ENCODE measurements at regions not wholly inside any gene's neighbourhood (a gene's known extent, or its start where the extent isn't known, plus 50 kb on each side); places are given as distances from the start of the nearest gene placed in this dataset.

- TF ChIP-seq, protein P1, sequence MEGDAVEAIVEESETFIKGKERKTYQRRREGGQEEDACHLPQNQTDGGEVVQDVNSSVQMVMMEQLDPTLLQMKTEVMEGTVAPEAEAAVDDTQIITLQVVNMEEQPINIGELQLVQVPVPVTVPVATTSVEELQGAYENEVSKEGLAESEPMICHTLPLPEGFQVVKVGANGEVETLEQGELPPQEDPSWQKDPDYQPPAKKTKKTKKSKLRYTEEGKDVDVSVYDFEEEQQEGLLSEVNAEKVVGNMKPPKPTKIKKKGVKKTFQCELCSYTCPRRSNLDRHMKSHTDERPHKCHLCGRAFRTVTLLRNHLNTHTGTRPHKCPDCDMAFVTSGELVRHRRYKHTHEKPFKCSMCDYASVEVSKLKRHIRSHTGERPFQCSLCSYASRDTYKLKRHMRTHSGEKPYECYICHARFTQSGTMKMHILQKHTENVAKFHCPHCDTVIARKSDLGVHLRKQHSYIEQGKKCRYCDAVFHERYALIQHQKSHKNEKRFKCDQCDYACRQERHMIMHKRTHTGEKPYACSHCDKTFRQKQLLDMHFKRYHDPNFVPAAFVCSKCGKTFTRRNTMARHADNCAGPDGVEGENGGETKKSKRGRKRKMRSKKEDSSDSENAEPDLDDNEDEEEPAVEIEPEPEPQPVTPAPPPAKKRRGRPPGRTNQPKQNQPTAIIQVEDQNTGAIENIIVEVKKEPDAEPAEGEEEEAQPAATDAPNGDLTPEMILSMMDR (IDR thresholded peaks at IDR 0.05) = no peak
- TF ChIP-seq POLR2A (IDR thresholded peaks at IDR 0.05) = no peak
These were observed 72.5 kb downstream of the MRPL46 start for GRCh38 chr15:88394553-88395145.
